Tibial nerve (tissue), 3 donors: ENCODE measurements at regions not wholly inside any gene's neighbourhood (a gene's known extent, or its start where the extent isn't known, plus 50 kb on each side); places are given as distances from the start of the nearest gene placed in this dataset.

Experiments used
- CTCF ChIP-seq, 5 experiments: fragments of 200-600 bp in 3 of 5; fragments of 450-650 bp in 2 of 5; sonication (generic) in 3 of 5; IDR thresholded peaks; one replicate each; pipeline ENCODE4 v1.5.1; 2016 to 2019; ENCODE audit warnings: antibody characterized with exemption in 5 of 5, mild to moderate bottlenecking in 3 of 5, moderate library complexity in 2 of 5
- POLR2A ChIP-seq, 2 donors: fragments of 450-650 bp; IDR thresholded peaks; one replicate each; pipeline ENCODE4 v1.6.1; 2017; ENCODE audit warnings: antibody characterized with exemption in 2 of 2, mild to moderate bottlenecking in 2 of 2, moderate library complexity in 2 of 2

GRCh38 chr2:82001614-82002013 is 1697.1 kb upstream of the LRRTM1 start:
- TF ChIP-seq CTCF (IDR thresholded peaks at IDR 0.05): no peak
- TF ChIP-seq POLR2A (IDR thresholded peaks at IDR 0.05): no peak
